ENCODE measurements at regions not wholly inside any gene's neighbourhood (a gene's known extent, or its start where the extent isn't known, plus 50 kb on each side); places are given as distances from the start of the nearest gene placed in this dataset.

- TF ChIP-seq EZH2 (IDR thresholded peaks at IDR 0.05; ENCODE audit: insufficient read depth, poor library complexity, severe bottlenecking) = no peak
- TF ChIP-seq EZH2phosphoT487 (IDR thresholded peaks at IDR 0.05; ENCODE audit: insufficient read depth, low read depth) = no peak
Observed at GRCh38 chr12:82554529-82554928, 132.2 kb upstream of the TMTC2 start.
